ENCODE measurements at regions not wholly inside any gene's neighbourhood (a gene's known extent, or its start where the extent isn't known, plus 50 kb on each side); places are given as distances from the start of the nearest gene placed in this dataset.

GRCh38 chr13:40193286-40194223, 472.9 kb downstream of the FOXO1 start:
- no peak for TF ChIP-seq CTCF (IDR thresholded peaks at IDR 0.05; ENCODE audit: low read depth, low read length)
- H3K4me3 ChIP-seq (replicated peaks in 1 of 2; ENCODE audit: low read depth in 2 of 2, low read length in 2 of 2): no peak overlapping the region
- DNase-seq (ENCODE audit: low read depth in 2 of 2): peak in 1 of 2 donors; percentile 40

- peak; percentile 69 to 78 for DNase-seq (ENCODE audit: low read depth in 2 of 2)
- H3K4me3 ChIP-seq (replicated peaks in 1 of 2; ENCODE audit: low read depth in 2 of 2, low read length in 2 of 2): no peak overlapping the region
- no peak for TF ChIP-seq CTCF (IDR thresholded peaks at IDR 0.05; ENCODE audit: low read depth, low read length)
These were observed 472.1 kb downstream of the FOXO1 start for GRCh38 chr13:40194224-40194806.

DNA sequence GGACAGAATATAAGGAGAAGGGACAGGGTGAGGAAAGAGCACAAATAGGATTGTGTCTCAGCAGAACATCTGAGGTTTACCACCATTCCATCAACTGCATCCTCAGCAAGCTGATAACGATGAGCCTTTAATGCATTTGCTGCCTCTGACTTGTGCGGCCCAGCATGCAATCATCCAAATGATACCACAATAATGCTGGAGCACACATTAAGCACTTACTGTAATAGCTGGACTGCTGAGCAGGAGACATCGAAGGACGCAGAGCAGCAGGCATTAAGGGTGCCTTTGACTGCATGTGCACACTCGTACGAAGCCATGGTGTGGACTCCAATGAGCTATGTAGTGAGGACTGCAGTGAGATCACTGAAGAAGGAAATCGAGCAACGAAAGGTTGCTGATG, 469.4 kb downstream of the FOXO1 start:
- H3K4me3 ChIP-seq (replicated peaks in 1 of 2; ENCODE audit: low read depth in 2 of 2, low read length in 2 of 2): no peak overlapping the region
- TF ChIP-seq CTCF (IDR thresholded peaks at IDR 0.05; ENCODE audit: low read depth, low read length): no peak
- DNase-seq (ENCODE audit: low read depth in 2 of 2): no peak

DNA sequence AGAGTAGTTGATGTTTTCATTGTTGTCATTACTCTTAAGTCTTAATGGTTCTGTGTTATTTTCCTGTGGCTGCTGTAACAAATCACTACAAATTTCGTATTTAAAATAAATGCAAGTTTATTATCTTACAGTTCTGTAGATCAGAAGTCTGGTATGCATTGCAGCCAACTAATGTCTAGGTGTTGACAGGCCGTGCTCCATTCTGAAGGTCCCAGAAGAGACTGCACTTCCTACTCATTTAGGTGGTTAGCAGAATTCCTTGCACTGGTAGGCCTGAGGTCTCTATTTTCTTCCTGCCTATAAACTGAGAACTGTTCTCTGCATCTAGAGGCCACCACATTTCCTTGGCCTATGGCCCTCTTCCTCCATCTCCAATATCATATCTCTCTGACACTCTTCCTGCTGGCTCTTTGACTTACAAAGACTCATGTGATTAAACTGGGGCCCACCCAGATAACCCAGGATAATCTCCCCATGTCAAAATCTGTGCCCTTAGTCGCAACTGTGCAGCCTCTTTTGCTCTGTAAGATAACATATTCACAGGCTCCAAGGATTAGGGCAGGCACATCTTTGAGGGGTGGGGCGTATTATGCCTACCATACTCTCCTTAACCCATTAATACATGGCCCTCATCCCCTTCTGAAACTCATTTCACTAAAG, 468.4 kb downstream of the FOXO1 start:
- peak in 1 of 2 donors; percentile 59 for DNase-seq (ENCODE audit: low read depth in 2 of 2)
- TF ChIP-seq CTCF (IDR thresholded peaks at IDR 0.05; ENCODE audit: low read depth, low read length): no peak
- no peak overlapping the region for H3K4me3 ChIP-seq (replicated peaks in 1 of 2; ENCODE audit: low read depth in 2 of 2, low read length in 2 of 2)

GRCh38 chr13:40200273-40200978, 466.0 kb downstream of the FOXO1 start:
- no peak overlapping the region for H3K4me3 ChIP-seq (replicated peaks in 1 of 2; ENCODE audit: low read depth in 2 of 2, low read length in 2 of 2)
- TF ChIP-seq CTCF (IDR thresholded peaks at IDR 0.05; ENCODE audit: low read depth, low read length): no peak
- DNase-seq (ENCODE audit: low read depth in 2 of 2): no peak

DNA sequence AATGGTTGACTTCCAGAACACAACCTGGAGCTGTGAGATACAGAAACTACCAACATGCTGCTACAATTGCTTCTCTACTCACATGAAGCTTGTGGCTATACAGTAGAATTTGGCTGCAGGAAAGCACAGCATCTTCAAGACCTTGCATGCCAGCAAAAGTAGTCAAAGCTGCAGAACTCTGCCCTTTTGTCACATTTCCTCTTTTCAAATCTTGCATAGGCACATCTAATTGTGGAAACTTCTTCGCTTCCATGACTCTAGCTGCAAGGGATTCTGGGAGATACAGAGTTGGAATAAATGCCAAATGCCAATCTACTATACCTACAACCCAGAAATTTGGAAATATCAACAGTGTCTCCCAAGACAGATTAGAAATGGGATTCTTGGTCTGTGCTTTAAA, 462.2 kb downstream of the FOXO1 start:
- H3K4me3 ChIP-seq (replicated peaks in 1 of 2; ENCODE audit: low read depth in 2 of 2, low read length in 2 of 2): no peak overlapping the region
- TF ChIP-seq CTCF (IDR thresholded peaks at IDR 0.05; ENCODE audit: low read depth, low read length): no peak
- DNase-seq (ENCODE audit: low read depth in 2 of 2): no peak

Measured in cardiac fibroblast (primary cell).